BJ (cell line): ENCODE measurements at regions not wholly inside any gene's neighbourhood (a gene's known extent, or its start where the extent isn't known, plus 50 kb on each side); places are given as distances from the start of the nearest gene placed in this dataset.

ENCODE experiments used
- CTCF ChIA-PET: fragments of 350-600 bp; formaldehyde crosslinking; extraction: SDS; loops from one replicate; lab custom pipeline; 2021; ENCODE audit warnings: antibody characterized with exemption, inconsistent platforms; lab: Yijun Ruan, JAX
- POLR2A ChIA-PET: fragments of 300-600 bp; sonication (Branson Sonifier 250); formaldehyde crosslinking; extraction: SDS; loops from one replicate; lab custom pipeline; 2021; ENCODE audit warnings: antibody characterized with exemption; lab: Charles Lee
- DNase-seq: peaks from one replicate; pipeline ENCODE4 v3.0.0-alpha.2; 2011; ENCODE audit warnings: low read depth
- H3K27me3 ChIP-seq: 2 replicates; pipeline ENCODE4 v1.6.0; 2011; ENCODE audit warnings: low read length; ENCODE audit not compliant: control insufficient read depth, insufficient read depth
- H3K36me3 ChIP-seq: 2 replicates; pipeline ENCODE4 v1.5.1; 2011; ENCODE audit warnings: low read length; ENCODE audit not compliant: control insufficient read depth, insufficient read depth
- H3K4me3 ChIP-seq: 2 replicates; pipeline ENCODE4 v1.5.1; 2011; ENCODE audit warnings: low read depth, mild to moderate bottlenecking, control low read depth, low read length
- TF ChIP-seq, protein P1 (sequence below): IDR thresholded peaks from 2 replicates; pipeline ENCODE4 v1.5.1; 2011; ENCODE audit warnings: low read depth, mild to moderate bottlenecking, control low read depth, inconsistent platforms, low read length, moderate library complexity; ENCODE audit not compliant: insufficient read depth

- Histone ChIP-seq H3K36me3 (no peaks in the 10 kb centered on the region), H3K27me3 (no peaks in the 10 kb centered on the region), H3K4me3 (no peak overlapping the region)
- TF ChIP-seq, protein P1, sequence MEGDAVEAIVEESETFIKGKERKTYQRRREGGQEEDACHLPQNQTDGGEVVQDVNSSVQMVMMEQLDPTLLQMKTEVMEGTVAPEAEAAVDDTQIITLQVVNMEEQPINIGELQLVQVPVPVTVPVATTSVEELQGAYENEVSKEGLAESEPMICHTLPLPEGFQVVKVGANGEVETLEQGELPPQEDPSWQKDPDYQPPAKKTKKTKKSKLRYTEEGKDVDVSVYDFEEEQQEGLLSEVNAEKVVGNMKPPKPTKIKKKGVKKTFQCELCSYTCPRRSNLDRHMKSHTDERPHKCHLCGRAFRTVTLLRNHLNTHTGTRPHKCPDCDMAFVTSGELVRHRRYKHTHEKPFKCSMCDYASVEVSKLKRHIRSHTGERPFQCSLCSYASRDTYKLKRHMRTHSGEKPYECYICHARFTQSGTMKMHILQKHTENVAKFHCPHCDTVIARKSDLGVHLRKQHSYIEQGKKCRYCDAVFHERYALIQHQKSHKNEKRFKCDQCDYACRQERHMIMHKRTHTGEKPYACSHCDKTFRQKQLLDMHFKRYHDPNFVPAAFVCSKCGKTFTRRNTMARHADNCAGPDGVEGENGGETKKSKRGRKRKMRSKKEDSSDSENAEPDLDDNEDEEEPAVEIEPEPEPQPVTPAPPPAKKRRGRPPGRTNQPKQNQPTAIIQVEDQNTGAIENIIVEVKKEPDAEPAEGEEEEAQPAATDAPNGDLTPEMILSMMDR: no peak
- DNase-seq: no peak
- CTCF ChIA-PET: no interaction called here
- POLR2A ChIA-PET: no interaction called here
Measured at GRCh38 chr2:81551040-81551634, 1246.6 kb upstream of the LRRTM1 start.

DNA sequence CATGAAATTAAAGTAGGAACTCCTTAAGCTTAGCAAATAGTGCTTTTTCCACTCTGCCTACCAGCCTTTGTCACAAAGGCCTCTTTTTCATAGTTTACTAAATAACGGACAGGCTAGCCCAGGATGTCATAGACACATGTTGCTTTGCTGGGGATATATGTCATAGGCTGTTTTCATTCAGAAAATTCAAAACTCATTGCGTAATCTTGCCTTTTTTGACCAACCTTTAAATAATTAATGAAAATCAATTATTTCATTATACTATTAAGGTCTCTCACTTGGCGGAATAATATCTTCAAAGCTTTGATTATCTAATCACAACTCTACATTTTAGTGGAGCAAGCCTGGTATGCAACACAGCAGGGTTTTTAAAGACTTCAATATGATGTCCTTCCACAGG, 1245.7 kb upstream of the LRRTM1 start:
- no peaks in the 10 kb centered on the region for H3K27me3 ChIP-seq
- POLR2A ChIA-PET: no interaction called here
- DNase-seq: no peak
- H3K4me3 ChIP-seq: no peak overlapping the region
- TF ChIP-seq, protein P1: no peak
- no peaks in the 10 kb centered on the region for H3K36me3 ChIP-seq
- CTCF ChIA-PET: no interaction called here

- H3K4me3 ChIP-seq: no peak overlapping the region
- H3K27me3 ChIP-seq: no peaks in the 10 kb centered on the region
- TF ChIP-seq, protein P1: no peak
- POLR2A ChIA-PET: no interaction called here
- CTCF ChIA-PET: no interaction called here
- DNase-seq: no peak
- H3K36me3 ChIP-seq: no peaks in the 10 kb centered on the region
Measured at GRCh38 chr2:81549646-81550045, 1245.1 kb upstream of the LRRTM1 start.

DNA sequence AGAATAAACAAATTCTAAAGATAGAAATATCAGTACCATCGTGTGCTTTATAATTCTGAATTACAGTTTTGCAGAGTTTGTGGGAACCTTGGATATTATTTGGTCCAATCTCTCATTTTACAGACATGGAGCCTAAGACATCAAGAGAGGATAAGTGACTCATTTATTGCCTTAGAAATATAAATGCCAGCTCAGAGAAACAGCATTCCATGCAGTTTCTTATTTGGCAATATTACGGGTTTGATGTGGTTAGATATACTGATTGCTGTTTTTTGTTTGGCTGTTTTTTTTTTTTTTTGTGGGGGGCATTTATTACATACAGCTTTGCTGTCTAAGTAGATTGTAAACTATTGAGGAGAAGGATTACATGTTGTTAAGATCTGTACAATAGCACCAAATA, 1241.1 kb upstream of the LRRTM1 start:
- Histone ChIP-seq H3K36me3 (no peaks in the 10 kb centered on the region), H3K27me3 (no peaks in the 10 kb centered on the region), H3K4me3 (no peak overlapping the region)
- ChIA-PET POLR2A (no interaction called here), CTCF (interaction anchor here (1.3 kb wide), 1 partner anchor 9 kb away, joined by 5 read pairs; no protein-coding TSS in a partner anchor)
- DNase-seq: no peak
- TF ChIP-seq, protein P1: no peak

DNA sequence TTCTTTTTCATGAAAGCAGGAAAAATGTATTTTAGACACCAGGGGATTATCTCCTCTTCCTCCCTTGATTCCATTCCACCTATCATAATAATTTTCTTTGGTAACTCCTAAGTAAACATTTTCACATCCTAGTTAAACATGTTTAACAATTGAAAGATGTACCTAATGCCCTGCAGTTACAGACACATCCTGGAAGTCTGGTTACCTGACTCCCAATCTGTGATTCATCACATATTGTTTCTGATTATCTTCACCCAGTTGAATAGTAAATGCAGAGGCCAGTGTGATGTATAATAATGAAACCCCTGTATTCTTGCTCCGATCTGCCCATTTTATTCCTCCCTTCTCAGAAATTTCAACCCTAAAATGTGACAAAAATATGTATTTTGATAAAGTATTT, 1237.6 kb upstream of the LRRTM1 start:
- TF ChIP-seq, protein P1: no peak
- POLR2A ChIA-PET: no interaction called here

More for the DNA sequence above, 1237.6 kb upstream of the LRRTM1 start:
- CTCF ChIA-PET: no interaction called here
- H3K27me3 ChIP-seq: no peaks in the 10 kb centered on the region
- H3K4me3 ChIP-seq: no peak overlapping the region
- H3K36me3 ChIP-seq: no peaks in the 10 kb centered on the region
- DNase-seq: no peak
